ENCODE measurements at regions not wholly inside any gene's neighbourhood (a gene's known extent, or its start where the extent isn't known, plus 50 kb on each side); places are given as distances from the start of the nearest gene placed in this dataset.
A peak's percentile ranks its signal among the peaks of the same experiment; 100 is the strongest.

GRCh38 chr7:25978466-25978865 lies 173.5 kb upstream of the NFE2L3 start:
- no peak for DNase-seq (ENCODE audit: low read depth in 2 of 2)

GRCh38 chr7:25979605-25980004 lies 172.4 kb upstream of the NFE2L3 start:
- DNase-seq (ENCODE audit: low read depth in 2 of 2): no peak

- no peak for DNase-seq (ENCODE audit: low read depth in 2 of 2)
These were observed 169.3 kb upstream of the NFE2L3 start for GRCh38 chr7:25982684-25983083.

GRCh38 chr7:25985196-25985595 lies 166.8 kb upstream of the NFE2L3 start:
- DNase-seq (ENCODE audit: low read depth in 2 of 2): no peak

GRCh38 chr7:25988640-25989039 lies 163.4 kb upstream of the NFE2L3 start:
- DNase-seq (ENCODE audit: low read depth in 2 of 2): no peak

GRCh38 chr7:25989140-25989705 lies 162.8 kb upstream of the NFE2L3 start:
- DNase-seq (ENCODE audit: low read depth in 2 of 2): no peak

GRCh38 chr7:25994433-25994994 lies 157.5 kb upstream of the NFE2L3 start:
- no peak for DNase-seq (ENCODE audit: low read depth in 2 of 2)

GRCh38 chr7:25995216-25995615 lies 156.8 kb upstream of the NFE2L3 start:
- no peak for DNase-seq (ENCODE audit: low read depth in 2 of 2)

GRCh38 chr7:25996006-25996408 lies 156.0 kb upstream of the NFE2L3 start:
- DNase-seq (ENCODE audit: low read depth in 2 of 2): no peak

- DNase-seq (ENCODE audit: low read depth in 2 of 2): no peak
These were observed 153.5 kb upstream of the NFE2L3 start for GRCh38 chr7:25998499-25998898.

GRCh38 chr7:26000841-26001240 lies 151.2 kb upstream of the NFE2L3 start:
- DNase-seq (ENCODE audit: low read depth in 2 of 2): no peak

GRCh38 chr7:26001662-26002244 lies 150.2 kb upstream of the NFE2L3 start:
- DNase-seq (ENCODE audit: low read depth in 2 of 2): no peak

GRCh38 chr7:26005683-26006410 lies 146.2 kb upstream of the NFE2L3 start:
- no peak for DNase-seq (ENCODE audit: low read depth in 2 of 2)

- DNase-seq (ENCODE audit: low read depth in 2 of 2): no peak
These were observed 145.6 kb upstream of the NFE2L3 start for GRCh38 chr7:26006426-26006825.

- DNase-seq (ENCODE audit: low read depth in 2 of 2): no peak
These were observed 144.5 kb upstream of the NFE2L3 start for GRCh38 chr7:26007510-26007909.

- no peak for DNase-seq (ENCODE audit: low read depth in 2 of 2)
These were observed 143.6 kb upstream of the NFE2L3 start for GRCh38 chr7:26008428-26008827.

- DNase-seq (ENCODE audit: low read depth in 2 of 2): no peak
These were observed 140.8 kb upstream of the NFE2L3 start for GRCh38 chr7:26011039-26011696.

GRCh38 chr7:26013551-26014083 lies 138.4 kb upstream of the NFE2L3 start:
- no peak for DNase-seq (ENCODE audit: low read depth in 2 of 2)

- DNase-seq (ENCODE audit: low read depth in 2 of 2): peak; percentile 7 to 8
These were observed 129.0 kb upstream of the NFE2L3 start for GRCh38 chr7:26022982-26023381.

- no peak for DNase-seq (ENCODE audit: low read depth in 2 of 2)
These were observed 122.1 kb upstream of the NFE2L3 start for GRCh38 chr7:26029911-26030310.

GRCh38 chr7:26034391-26034790 lies 117.6 kb upstream of the NFE2L3 start:
- no peak for DNase-seq (ENCODE audit: low read depth in 2 of 2)

GRCh38 chr7:26035552-26035951 lies 116.4 kb upstream of the NFE2L3 start:
- DNase-seq (ENCODE audit: low read depth in 2 of 2): no peak

Measured in fibroblast of skin of left quadriceps (primary cell).